Mesodermal cell (in vitro differentiated cells): ENCODE measurements at regions not wholly inside any gene's neighbourhood (a gene's known extent, or its start where the extent isn't known, plus 50 kb on each side); places are given as distances from the start of the nearest gene placed in this dataset.

ENCODE experiments used
- H3K27ac ChIP-seq: 2 replicates; pipeline ENCODE4 v1.7.0; 2013; ENCODE audit warnings: mild to moderate bottlenecking, low read depth, low read length, moderate library complexity; ENCODE audit not compliant: severe bottlenecking
- H3K36me3 ChIP-seq: 2 replicates; pipeline ENCODE4 v1.7.1; 2013; ENCODE audit warnings: mild to moderate bottlenecking, low read length, moderate library complexity; ENCODE audit not compliant: control insufficient read depth, insufficient read depth
- H3K4me1 ChIP-seq: one replicate; pipeline ENCODE4 v1.7.1; 2013; ENCODE audit warnings: mild to moderate bottlenecking, low read length; ENCODE audit not compliant: insufficient read depth, control insufficient read depth, poor library complexity, severe bottlenecking
- H3K4me3 ChIP-seq: 2 replicates; pipeline ENCODE4 v1.7.0; 2013; ENCODE audit warnings: low read length, control low read depth, mild to moderate bottlenecking; ENCODE audit not compliant: insufficient read depth, poor library complexity, severe bottlenecking; ENCODE audit errors: extremely low read depth
- H3K9me3 ChIP-seq: 2 replicates; pipeline ENCODE4 v1.7.1; 2013; ENCODE audit warnings: mild to moderate bottlenecking, low read length, moderate library complexity; ENCODE audit not compliant: control insufficient read depth
- WGBS, 2 experiments: methylation state at CpG; one replicate each; pipeline ENCODE4 v1.1.5; 2013; ENCODE audit warnings: missing lambda C conversion rate in 2 of 2; ENCODE audit not compliant: insufficient coverage in 2 of 2; 5-methylcytosine and 5-hydroxymethylcytosine counted together

GRCh38 chr19:8893419-8893818 lies 61.2 kb downstream of the MBD3L1 start:
- H3K4me1 ChIP-seq: no peaks in the 10 kb centered on the region
- no peak overlapping the region for H3K27ac ChIP-seq
- H3K9me3 ChIP-seq: peaks cover 79% of the 10 kb centered on the region
- 63 to 65% methylated on average over 4 of the region's 4 CpGs for WGBS, 2 experiments
- H3K4me3 ChIP-seq: no peak overlapping the region
- H3K36me3 ChIP-seq: no peaks in the 10 kb centered on the region

- Histone ChIP-seq H3K36me3 (no peaks in the 10 kb centered on the region), H3K4me1 (no peaks in the 10 kb centered on the region), H3K4me3 (no peak overlapping the region), H3K9me3 (peaks cover 65% of the 10 kb centered on the region), H3K27ac (no peak overlapping the region)
- WGBS, 2 experiments: 80 to 93% methylated on average over 1 to 4 of the region's 5 CpGs
Observed at GRCh38 chr19:8897106-8897505, 64.9 kb downstream of the MBD3L1 start.

- 78 to 90% methylated on average over 2 of the region's 2 CpGs for WGBS, 2 experiments
- H3K27ac ChIP-seq: no peak overlapping the region
- peaks cover 53% of the 10 kb centered on the region for H3K9me3 ChIP-seq
- H3K36me3 ChIP-seq: no peaks in the 10 kb centered on the region
- no peak overlapping the region for H3K4me3 ChIP-seq
- H3K4me1 ChIP-seq: no peaks in the 10 kb centered on the region
Observed at GRCh38 chr19:8899356-8899755, 67.2 kb downstream of the MBD3L1 start.

- WGBS, 2 experiments: 79 to 86% methylated on average over 3 to 4 of the region's 4 CpGs
- Histone ChIP-seq H3K4me3 (no peak overlapping the region), H3K9me3 (peaks cover 49% of the 10 kb centered on the region), H3K27ac (no peak overlapping the region), H3K36me3 (no peaks in the 10 kb centered on the region), H3K4me1 (no peaks in the 10 kb centered on the region)
Observed at GRCh38 chr19:8900421-8900820, 68.2 kb downstream of the MBD3L1 start.

GRCh38 chr19:8902520-8902919 lies 70.3 kb downstream of the MBD3L1 start:
- Histone ChIP-seq H3K36me3 (no peaks in the 10 kb centered on the region), H3K4me1 (no peaks in the 10 kb centered on the region), H3K4me3 (no peak overlapping the region), H3K27ac (no peak overlapping the region), H3K9me3 (peaks cover 39% of the 10 kb centered on the region)
- 46 to 54% methylated on average over 8 of the region's 8 CpGs for WGBS, 2 experiments

GRCh38 chr19:8904597-8904996 lies 72.4 kb downstream of the MBD3L1 start:
- 33 to 36% methylated on average over 1 of the region's 1 CpG for WGBS, 2 experiments
- peaks cover 46% of the 10 kb centered on the region for H3K9me3 ChIP-seq
- H3K4me1 ChIP-seq: no peaks in the 10 kb centered on the region
- no peak overlapping the region for H3K4me3 ChIP-seq
- H3K27ac ChIP-seq: no peak overlapping the region
- no peaks in the 10 kb centered on the region for H3K36me3 ChIP-seq

- WGBS, 2 experiments: 72 to 87% methylated on average over 2 of the region's 2 CpGs
- H3K9me3 ChIP-seq: peaks cover 46% of the 10 kb centered on the region
- H3K36me3 ChIP-seq: no peaks in the 10 kb centered on the region
- H3K4me3 ChIP-seq: no peak overlapping the region
- H3K4me1 ChIP-seq: no peaks in the 10 kb centered on the region
- no peak overlapping the region for H3K27ac ChIP-seq
Observed at GRCh38 chr19:8905342-8905741, 73.2 kb downstream of the MBD3L1 start.

- Histone ChIP-seq H3K9me3 (peaks cover 48% of the 10 kb centered on the region), H3K4me3 (no peak overlapping the region), H3K4me1 (no peaks in the 10 kb centered on the region), H3K27ac (no peak overlapping the region), H3K36me3 (no peaks in the 10 kb centered on the region)
Observed at GRCh38 chr19:8908066-8908465, 75.9 kb downstream of the MBD3L1 start.

GRCh38 chr19:8910775-8911414 lies 78.7 kb downstream of the MBD3L1 start:
- Histone ChIP-seq H3K27ac (no peak overlapping the region), H3K4me1 (no peaks in the 10 kb centered on the region), H3K36me3 (no peaks in the 10 kb centered on the region), H3K9me3 (peaks cover 46% of the 10 kb centered on the region), H3K4me3 (no peak overlapping the region)
- WGBS, 2 experiments: 47% methylated on average over 3 of the region's 3 CpGs

GRCh38 chr19:8915997-8916396 lies 83.8 kb downstream of the MBD3L1 start:
- Histone ChIP-seq H3K4me3 (no peak overlapping the region), H3K27ac (no peak overlapping the region), H3K36me3 (no peaks in the 10 kb centered on the region), H3K9me3 (peaks cover 30% of the 10 kb centered on the region), H3K4me1 (no peaks in the 10 kb centered on the region)
- WGBS, 2 experiments: 58 to 59% methylated on average over 4 of the region's 4 CpGs

GRCh38 chr19:8922591-8922990 lies 87.6 kb downstream of the MUC16 start:
- Histone ChIP-seq H3K36me3 (no peaks in the 10 kb centered on the region), H3K9me3 (peaks cover 40% of the 10 kb centered on the region), H3K4me1 (no peaks in the 10 kb centered on the region), H3K4me3 (no peak overlapping the region), H3K27ac (no peak overlapping the region)
- 61 to 76% methylated on average over 4 to 10 of the region's 11 CpGs for WGBS, 2 experiments
